HG03378 (cell line): ENCODE measurements at regions not wholly inside any gene's neighbourhood (a gene's known extent, or its start where the extent isn't known, plus 50 kb on each side); places are given as distances from the start of the nearest gene placed in this dataset.

Source experiments
- ATAC-seq: cut with Tn5 transposase; IDR thresholded peaks from one replicate; pipeline ENCODE4 v1.9.1; 2021; ENCODE audit warnings: mild to moderate bottlenecking, moderate library complexity; ENCODE audit not compliant: unreplicated experiment

GRCh38 chr11:38323961-38324761, 1726.1 kb upstream of the RAG2 start:
- no peak for ATAC-seq

GRCh38 chr11:38315151-38315550, 1717.1 kb upstream of the RAG2 start:
- no peak for ATAC-seq

- ATAC-seq, result no peak
Measured at GRCh38 chr11:38307455-38307854, 1709.4 kb upstream of the RAG2 start.

- no peak for ATAC-seq
Measured at GRCh38 chr11:38305682-38306081, 1707.6 kb upstream of the RAG2 start.

- ATAC-seq, result no peak
Measured at GRCh38 chr11:38304926-38305325, 1706.9 kb upstream of the RAG2 start.

- ATAC-seq, result no peak
Measured at GRCh38 chr11:38302564-38302963, 1704.5 kb upstream of the RAG2 start.

GRCh38 chr11:38300570-38300969, 1702.5 kb upstream of the RAG2 start:
- ATAC-seq, result no peak

- no peak for ATAC-seq
Measured at GRCh38 chr11:38296211-38296776, 1698.3 kb upstream of the RAG2 start.

GRCh38 chr11:38282718-38283117, 1684.7 kb upstream of the RAG2 start:
- ATAC-seq, result no peak

GRCh38 chr11:38278457-38279141, 1680.6 kb upstream of the RAG2 start:
- ATAC-seq, result no peak

- ATAC-seq, result no peak
Measured at GRCh38 chr11:38274031-38274430, 1676.0 kb upstream of the RAG2 start.

GRCh38 chr11:38272376-38272775, 1674.3 kb upstream of the RAG2 start:
- no peak for ATAC-seq

- ATAC-seq, result no peak
Measured at GRCh38 chr11:38266691-38267090, 1668.7 kb upstream of the RAG2 start.

- no peak for ATAC-seq
Measured at GRCh38 chr11:38256436-38256835, 1658.4 kb upstream of the RAG2 start.

- ATAC-seq, result no peak
Measured at GRCh38 chr11:38254913-38255312, 1656.9 kb upstream of the RAG2 start.

GRCh38 chr11:38252620-38253019, 1654.6 kb upstream of the RAG2 start:
- ATAC-seq, result no peak

GRCh38 chr11:38246451-38246850, 1648.4 kb upstream of the RAG2 start:
- no peak for ATAC-seq

- ATAC-seq, result no peak
Measured at GRCh38 chr11:38226684-38227083, 1628.6 kb upstream of the RAG2 start.

GRCh38 chr11:38221295-38221694, 1623.3 kb upstream of the RAG2 start:
- no peak for ATAC-seq

- ATAC-seq, result no peak
Measured at GRCh38 chr11:38219636-38220035, 1621.6 kb upstream of the RAG2 start.

- no peak for ATAC-seq
Measured at GRCh38 chr11:38208951-38209350, 1610.9 kb upstream of the RAG2 start.

- ATAC-seq, result no peak
Measured at GRCh38 chr11:38206663-38207062, 1608.6 kb upstream of the RAG2 start.
